SH-SY5Y (cell line): ENCODE measurements at regions not wholly inside any gene's neighbourhood (a gene's known extent, or its start where the extent isn't known, plus 50 kb on each side); places are given as distances from the start of the nearest gene placed in this dataset.

Experiments
- GATA2 ChIP-seq: IDR thresholded peaks from 2 replicates; pipeline ENCODE4 v1.6.1; 2011; ENCODE audit warnings: mild to moderate bottlenecking, low read depth, low read length
- GATA3 ChIP-seq: IDR thresholded peaks from 2 replicates; pipeline ENCODE4 v1.6.1; 2011; ENCODE audit warnings: low read depth, mild to moderate bottlenecking, low read length, moderate library complexity

GRCh38 chr2:167732326-167732725, 515.1 kb downstream of the STK39 start:
- TF ChIP-seq GATA2 (no peak), GATA3 (no peak)
